ENCODE measurements at regions not wholly inside any gene's neighbourhood (a gene's known extent, or its start where the extent isn't known, plus 50 kb on each side); places are given as distances from the start of the nearest gene placed in this dataset.
A peak's percentile ranks its signal among the peaks of the same experiment; 100 is the strongest.

DNA sequence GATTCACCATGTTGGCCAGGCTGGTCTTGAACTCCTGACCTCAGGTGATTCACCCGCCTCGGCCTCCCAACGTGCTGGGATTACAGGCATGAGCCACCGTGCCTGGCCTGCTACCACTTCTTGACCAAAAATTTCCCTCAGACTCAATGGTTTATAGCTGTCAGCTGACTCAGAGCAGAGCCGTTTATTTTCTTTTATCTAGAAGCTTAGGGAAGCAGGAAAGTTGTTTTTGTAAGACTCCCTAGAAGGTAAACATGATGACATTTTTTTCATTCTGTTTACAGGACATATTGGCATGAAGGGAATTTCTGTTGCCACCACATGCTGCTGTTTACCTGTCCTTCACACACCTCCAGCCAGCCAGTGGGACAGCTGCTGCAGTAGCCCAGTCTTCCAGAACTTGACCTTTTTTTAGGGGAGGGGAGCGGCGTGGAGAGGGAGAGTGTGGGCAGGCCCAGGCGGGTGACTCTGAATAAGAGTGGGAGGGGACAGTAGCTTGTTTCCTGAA lies 56.1 kb upstream of the PTPRJ start (continued):
- TF ChIP-seq, protein P1, sequence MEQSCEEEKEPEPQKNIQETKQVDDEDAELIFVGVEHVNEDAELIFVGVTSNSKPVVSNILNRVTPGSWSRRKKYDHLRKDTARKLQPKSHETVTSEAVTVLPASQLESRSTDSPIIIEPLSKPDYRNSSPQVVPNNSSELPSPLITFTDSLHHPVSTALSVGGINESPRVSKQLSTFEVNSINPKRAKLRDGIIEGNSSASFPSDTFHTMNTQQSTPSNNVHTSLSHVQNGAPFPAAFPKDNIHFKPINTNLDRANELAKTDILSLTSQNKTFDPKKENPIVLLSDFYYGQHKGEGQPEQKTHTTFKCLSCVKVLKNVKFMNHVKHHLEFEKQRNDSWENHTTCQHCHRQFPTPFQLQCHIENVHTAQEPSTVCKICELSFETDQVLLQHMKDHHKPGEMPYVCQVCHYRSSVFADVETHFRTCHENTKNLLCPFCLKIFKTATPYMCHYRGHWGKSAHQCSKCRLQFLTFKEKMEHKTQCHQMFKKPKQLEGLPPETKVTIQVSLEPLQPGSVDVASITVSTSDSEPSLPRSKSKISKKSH (CRISPR knock-in tag; IDR thresholded peaks at IDR 0.05; ENCODE audit: borderline replicate concordance): no peak
- TF ChIP-seq FOXP4 (CRISPR knock-in tag; IDR thresholded peaks at IDR 0.05) (peak; percentile 62), SYNCRIP (IDR thresholded peaks at IDR 0.05; ENCODE audit: insufficient read depth, low read depth, low read length) (no peak), JDP2 (CRISPR knock-in tag; IDR thresholded peaks at IDR 0.05; ENCODE audit: borderline replicate concordance) (no peak), FOSL2 (CRISPR knock-in tag; IDR thresholded peaks at IDR 0.05) (peak; percentile 44), GPN1 (CRISPR knock-in tag; IDR thresholded peaks at IDR 0.05; ENCODE audit: borderline replicate concordance) (no peak), NAIF1 (CRISPR knock-in tag; IDR thresholded peaks at IDR 0.05; ENCODE audit: borderline replicate concordance) (no peak), CEBPG (CRISPR knock-in tag; IDR thresholded peaks at IDR 0.05) (no peak), ATRX (CRISPR knock-in tag; IDR thresholded peaks at IDR 0.05; ENCODE audit: borderline replicate concordance) (no peak), ZNF841 (CRISPR knock-in tag; IDR thresholded peaks at IDR 0.05; ENCODE audit: borderline replicate concordance) (no peak), ATF6 (CRISPR knock-in tag; conservative IDR thresholded peaks at IDR 0.05) (no peak), TFE3 (CRISPR knock-in tag; IDR thresholded peaks at IDR 0.05) (0 out of 2 replicates have a peak, but pooled peaks have one; percentile 24), ZNF75D (CRISPR knock-in tag; IDR thresholded peaks at IDR 0.05; ENCODE audit: borderline replicate concordance) (no peak)
- TF ChIP-seq, protein P2, sequence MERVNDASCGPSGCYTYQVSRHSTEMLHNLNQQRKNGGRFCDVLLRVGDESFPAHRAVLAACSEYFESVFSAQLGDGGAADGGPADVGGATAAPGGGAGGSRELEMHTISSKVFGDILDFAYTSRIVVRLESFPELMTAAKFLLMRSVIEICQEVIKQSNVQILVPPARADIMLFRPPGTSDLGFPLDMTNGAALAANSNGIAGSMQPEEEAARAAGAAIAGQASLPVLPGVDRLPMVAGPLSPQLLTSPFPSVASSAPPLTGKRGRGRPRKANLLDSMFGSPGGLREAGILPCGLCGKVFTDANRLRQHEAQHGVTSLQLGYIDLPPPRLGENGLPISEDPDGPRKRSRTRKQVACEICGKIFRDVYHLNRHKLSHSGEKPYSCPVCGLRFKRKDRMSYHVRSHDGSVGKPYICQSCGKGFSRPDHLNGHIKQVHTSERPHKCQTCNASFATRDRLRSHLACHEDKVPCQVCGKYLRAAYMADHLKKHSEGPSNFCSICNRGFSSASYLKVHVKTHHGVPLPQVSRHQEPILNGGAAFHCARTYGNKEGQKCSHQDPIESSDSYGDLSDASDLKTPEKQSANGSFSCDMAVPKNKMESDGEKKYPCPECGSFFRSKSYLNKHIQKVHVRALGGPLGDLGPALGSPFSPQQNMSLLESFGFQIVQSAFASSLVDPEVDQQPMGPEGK (CRISPR knock-in tag; IDR thresholded peaks at IDR 0.05): 0 out of 2 replicates have a peak, but pooled peaks have one; percentile 24

All from HepG2 (cell line).